ENCODE measurements at regions not wholly inside any gene's neighbourhood (a gene's known extent, or its start where the extent isn't known, plus 50 kb on each side); places are given as distances from the start of the nearest gene placed in this dataset.

GRCh38 chrX:144810539-144810938, 436.8 kb upstream of the SPANXN1 start:
- Mint-ChIP-seq H3K4me1 (no peaks in the 10 kb centered on the region), H3K9me3 (peaks cover 0 to 4% (median 0%) of the 10 kb centered on the region in 9 donors), H3K27me3 (no peaks in the 10 kb centered on the region), H3K4me3 (no peak overlapping the region), H3K36me3 (no peaks in the 10 kb centered on the region), H3K27ac (no peak overlapping the region)
- DNase-seq (no peak), ATAC-seq (no peak)
- POLR2A ChIA-PET, result no interaction called here

DNA sequence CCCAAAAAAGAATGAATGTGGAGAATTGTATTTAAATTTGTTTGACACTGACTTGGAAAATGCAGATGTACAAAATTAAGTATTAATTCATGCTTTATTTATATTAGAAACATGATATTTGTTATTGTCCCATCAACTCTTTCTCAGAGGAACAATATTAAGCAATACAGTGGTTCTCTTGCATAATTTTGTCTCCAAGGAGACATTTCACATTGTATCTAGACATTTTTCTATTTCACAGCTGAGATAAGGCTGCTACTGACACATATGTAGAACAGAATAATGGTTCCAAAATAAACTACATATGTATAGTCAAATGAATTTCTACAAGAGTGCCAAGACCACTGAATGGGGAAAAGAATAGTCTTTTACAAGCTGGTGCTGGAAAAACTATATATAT, 427.9 kb upstream of the SPANXN1 start:
- Mint-ChIP-seq H3K4me3 (no peak overlapping the region), H3K4me1 (no peaks in the 10 kb centered on the region), H3K27ac (no peak overlapping the region), H3K27me3 (no peaks in the 10 kb centered on the region), H3K9me3 (peaks cover 0 to 15% (median 0%) of the 10 kb centered on the region in 9 donors), H3K36me3 (no peaks in the 10 kb centered on the region)
- DNase-seq, result no peak
- POLR2A ChIA-PET, result no interaction called here
- no peak for ATAC-seq

DNA sequence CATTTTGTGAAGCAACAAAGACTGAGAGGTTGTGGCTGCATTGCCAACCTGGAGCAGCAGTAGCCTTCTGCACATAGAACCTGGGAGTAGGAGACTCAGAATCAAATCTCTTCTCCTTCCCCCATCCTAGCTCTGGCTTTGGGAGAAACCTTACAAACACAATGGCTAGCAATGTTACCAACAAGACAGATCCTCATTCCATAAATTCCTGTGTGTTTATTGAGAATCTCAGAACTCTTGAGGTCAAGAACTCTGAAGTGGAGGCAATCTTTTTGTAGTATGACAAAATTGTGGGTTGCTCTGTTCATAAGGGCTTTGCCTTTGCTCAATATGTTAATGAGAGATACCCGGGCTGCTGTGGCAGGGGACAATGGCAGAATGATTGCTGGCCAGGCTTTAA, 406.7 kb upstream of the SPANXN1 start:
- no peaks in the 10 kb centered on the region for H3K27me3 Mint-ChIP-seq
- no peaks in the 10 kb centered on the region for H3K36me3 Mint-ChIP-seq
- no peaks in the 10 kb centered on the region for H3K4me1 Mint-ChIP-seq
- no peak overlapping the region for H3K4me3 Mint-ChIP-seq
- peaks cover 0 to 14% (median 4%) of the 10 kb centered on the region in 9 donors for H3K9me3 Mint-ChIP-seq
- no peak for ATAC-seq
- no peak overlapping the region for H3K27ac Mint-ChIP-seq
- POLR2A ChIA-PET, result no interaction called here
- no peak for DNase-seq

- no peak overlapping the region for H3K27ac Mint-ChIP-seq
- POLR2A ChIA-PET, result no interaction called here
- no peaks in the 10 kb centered on the region for H3K27me3 Mint-ChIP-seq
- no peaks in the 10 kb centered on the region for H3K36me3 Mint-ChIP-seq
- ATAC-seq, result no peak
- no peaks in the 10 kb centered on the region for H3K4me1 Mint-ChIP-seq
- H3K9me3 Mint-ChIP-seq, result peaks cover 0 to 11% (median 6%) of the 10 kb centered on the region in 9 donors
- no peak for DNase-seq
- no peak overlapping the region for H3K4me3 Mint-ChIP-seq
Measured at GRCh38 chrX:144849141-144849540, 398.2 kb upstream of the SPANXN1 start.

DNA sequence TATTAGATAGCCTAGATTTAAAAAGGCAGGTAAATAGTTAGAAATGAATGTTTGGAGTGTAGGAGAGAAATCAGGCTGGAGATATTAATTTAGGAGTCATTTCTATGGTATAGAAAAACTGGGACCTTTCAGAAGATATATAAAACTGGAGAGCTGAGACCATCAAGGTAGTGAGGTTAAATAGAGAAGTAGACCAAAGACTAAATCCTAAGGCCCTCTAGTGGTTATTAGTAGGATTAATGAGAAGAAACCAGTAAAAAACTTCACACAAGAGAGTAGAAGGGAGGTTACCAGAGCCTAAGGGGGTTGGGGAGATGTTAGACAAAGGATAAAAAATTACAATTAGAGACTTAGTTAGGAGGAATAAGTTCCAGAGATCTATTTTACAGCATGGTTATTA, 351.0 kb upstream of the SPANXN1 start:
- no peak for DNase-seq
- H3K4me3 Mint-ChIP-seq, result no peak overlapping the region
- ATAC-seq, result no peak
- POLR2A ChIA-PET, result no interaction called here
- H3K36me3 Mint-ChIP-seq, result no peaks in the 10 kb centered on the region
- H3K4me1 Mint-ChIP-seq, result no peaks in the 10 kb centered on the region
- no peaks in the 10 kb centered on the region for H3K27me3 Mint-ChIP-seq
- no peak overlapping the region for H3K27ac Mint-ChIP-seq
- peaks cover 0 to 20% (median 2%) of the 10 kb centered on the region in 9 donors for H3K9me3 Mint-ChIP-seq

DNA sequence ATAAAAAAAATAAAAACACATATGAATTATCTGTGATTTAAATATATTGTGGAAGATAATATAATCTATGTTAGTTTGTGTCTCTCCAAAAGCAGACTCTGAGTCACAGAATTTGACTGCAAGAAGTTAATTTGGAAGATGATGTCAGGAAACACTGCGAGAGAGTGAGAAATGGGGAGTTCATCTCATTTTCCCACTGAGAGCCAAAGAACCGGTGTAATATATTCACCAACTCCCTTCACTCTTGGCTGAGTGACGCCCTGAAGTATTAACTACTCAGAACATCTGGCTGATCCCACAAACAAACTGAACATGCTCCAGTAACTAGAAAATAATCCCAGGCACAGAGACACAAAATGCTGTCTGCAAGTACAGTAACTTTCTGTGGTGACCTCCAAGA, 345.8 kb upstream of the SPANXN1 start:
- no peaks in the 10 kb centered on the region for H3K27me3 Mint-ChIP-seq
- peaks cover 0 to 17% (median 2%) of the 10 kb centered on the region in 9 donors for H3K9me3 Mint-ChIP-seq
- ATAC-seq, result no peak

GRCh38 chrX:144916785-144917184, 330.5 kb upstream of the SPANXN1 start:
- Mint-ChIP-seq H3K4me3 (no peak overlapping the region), H3K27me3 (no peaks in the 10 kb centered on the region), H3K4me1 (no peaks in the 10 kb centered on the region), H3K27ac (no peak overlapping the region), H3K36me3 (no peaks in the 10 kb centered on the region), H3K9me3 (peaks cover 0 to 5% (median 2%) of the 10 kb centered on the region in 9 donors)
- ATAC-seq (no peak), DNase-seq (no peak)
- POLR2A ChIA-PET, result no interaction called here

More for the DNA sequence above, 345.8 kb upstream of the SPANXN1 start:
- no peak for DNase-seq
- POLR2A ChIA-PET, result no interaction called here
- Mint-ChIP-seq H3K4me3 (no peak overlapping the region), H3K36me3 (no peaks in the 10 kb centered on the region), H3K27ac (no peak overlapping the region), H3K4me1 (no peaks in the 10 kb centered on the region)

- Mint-ChIP-seq H3K9me3 (peaks cover 0 to 4% (median 0%) of the 10 kb centered on the region in 9 donors), H3K4me1 (no peaks in the 10 kb centered on the region), H3K4me3 (no peak overlapping the region), H3K36me3 (no peaks in the 10 kb centered on the region), H3K27me3 (no peaks in the 10 kb centered on the region), H3K27ac (no peak overlapping the region)
- no peak for DNase-seq
- POLR2A ChIA-PET, result no interaction called here
- no peak for ATAC-seq
Measured at GRCh38 chrX:144918936-144919335, 328.4 kb upstream of the SPANXN1 start.

DNA sequence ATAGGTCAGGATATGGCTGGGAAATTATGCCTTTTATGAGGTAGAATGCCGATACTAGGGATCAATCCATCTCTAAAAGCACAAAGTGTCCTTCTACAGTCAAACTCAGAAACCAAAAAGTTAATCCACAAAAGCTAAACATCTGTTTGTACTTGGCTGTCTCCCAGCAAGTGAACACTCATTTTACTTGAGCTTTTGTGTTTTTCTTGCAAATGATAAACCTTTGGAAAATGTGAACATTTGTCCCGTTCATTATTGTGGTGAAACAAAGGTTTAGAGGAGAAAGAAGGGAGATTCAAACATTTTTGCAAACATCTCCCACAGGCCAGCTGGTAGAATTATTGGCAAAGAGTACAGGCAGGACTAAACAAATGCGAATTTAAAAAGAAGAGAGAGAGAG, 300.6 kb upstream of the SPANXN1 start:
- Mint-ChIP-seq H3K4me1 (no peaks in the 10 kb centered on the region), H3K27me3 (no peaks in the 10 kb centered on the region)
- POLR2A ChIA-PET, result no interaction called here

More for the DNA sequence above, 300.6 kb upstream of the SPANXN1 start:
- Mint-ChIP-seq H3K27ac (no peak overlapping the region), H3K4me3 (no peak overlapping the region), H3K9me3 (peaks cover 0 to 15% (median 4%) of the 10 kb centered on the region in 9 donors), H3K36me3 (peaks cover 0 to 5% (median 0%) of the 10 kb centered on the region in 3 donors)
- DNase-seq, result no peak
- ATAC-seq, result no peak
